ENCODE measurements at regions not wholly inside any gene's neighbourhood (a gene's known extent, or its start where the extent isn't known, plus 50 kb on each side); places are given as distances from the start of the nearest gene placed in this dataset.

DNA sequence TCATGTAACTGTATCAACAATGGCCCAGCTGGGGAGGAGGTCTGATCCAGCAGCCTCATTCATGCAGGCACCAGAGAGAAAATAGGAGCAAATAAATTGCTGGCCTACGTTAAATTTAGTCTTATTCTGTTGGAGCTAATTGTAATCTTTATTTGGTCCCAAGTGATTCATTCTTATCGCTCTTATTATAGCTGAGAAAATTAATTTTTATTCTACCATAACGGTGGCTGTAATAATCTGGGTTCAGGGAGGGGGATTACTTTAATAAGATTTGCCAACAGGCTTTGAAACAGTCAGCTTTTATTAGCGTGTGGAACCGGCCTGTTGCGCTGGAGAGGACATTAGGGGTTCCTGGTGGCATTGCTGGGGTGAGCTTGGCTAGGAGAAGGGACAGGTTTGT is 254.9 kb downstream of the AACS start (continued):
- TF ChIP-seq ZSCAN18 (CRISPR knock-in tag; IDR thresholded peaks at IDR 0.05) (no peak), TCF7 (CRISPR knock-in tag; IDR thresholded peaks at IDR 0.05; ENCODE audit: low read depth) (no peak), SMAD3 (CRISPR knock-in tag; IDR thresholded peaks at IDR 0.05; ENCODE audit: borderline replicate concordance) (no peak), ZNF512 (CRISPR knock-in tag; IDR thresholded peaks at IDR 0.05; ENCODE audit: borderline replicate concordance) (no peak), KAT7 (CRISPR knock-in tag; IDR thresholded peaks at IDR 0.05; ENCODE audit: borderline replicate concordance) (no peak)
- TF ChIP-seq, protein P1, sequence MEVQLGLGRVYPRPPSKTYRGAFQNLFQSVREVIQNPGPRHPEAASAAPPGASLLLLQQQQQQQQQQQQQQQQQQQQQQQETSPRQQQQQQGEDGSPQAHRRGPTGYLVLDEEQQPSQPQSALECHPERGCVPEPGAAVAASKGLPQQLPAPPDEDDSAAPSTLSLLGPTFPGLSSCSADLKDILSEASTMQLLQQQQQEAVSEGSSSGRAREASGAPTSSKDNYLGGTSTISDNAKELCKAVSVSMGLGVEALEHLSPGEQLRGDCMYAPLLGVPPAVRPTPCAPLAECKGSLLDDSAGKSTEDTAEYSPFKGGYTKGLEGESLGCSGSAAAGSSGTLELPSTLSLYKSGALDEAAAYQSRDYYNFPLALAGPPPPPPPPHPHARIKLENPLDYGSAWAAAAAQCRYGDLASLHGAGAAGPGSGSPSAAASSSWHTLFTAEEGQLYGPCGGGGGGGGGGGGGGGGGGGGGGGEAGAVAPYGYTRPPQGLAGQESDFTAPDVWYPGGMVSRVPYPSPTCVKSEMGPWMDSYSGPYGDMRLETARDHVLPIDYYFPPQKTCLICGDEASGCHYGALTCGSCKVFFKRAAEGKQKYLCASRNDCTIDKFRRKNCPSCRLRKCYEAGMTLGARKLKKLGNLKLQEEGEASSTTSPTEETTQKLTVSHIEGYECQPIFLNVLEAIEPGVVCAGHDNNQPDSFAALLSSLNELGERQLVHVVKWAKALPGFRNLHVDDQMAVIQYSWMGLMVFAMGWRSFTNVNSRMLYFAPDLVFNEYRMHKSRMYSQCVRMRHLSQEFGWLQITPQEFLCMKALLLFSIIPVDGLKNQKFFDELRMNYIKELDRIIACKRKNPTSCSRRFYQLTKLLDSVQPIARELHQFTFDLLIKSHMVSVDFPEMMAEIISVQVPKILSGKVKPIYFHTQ (CRISPR knock-in tag; IDR thresholded peaks at IDR 0.05): no peak

DNA sequence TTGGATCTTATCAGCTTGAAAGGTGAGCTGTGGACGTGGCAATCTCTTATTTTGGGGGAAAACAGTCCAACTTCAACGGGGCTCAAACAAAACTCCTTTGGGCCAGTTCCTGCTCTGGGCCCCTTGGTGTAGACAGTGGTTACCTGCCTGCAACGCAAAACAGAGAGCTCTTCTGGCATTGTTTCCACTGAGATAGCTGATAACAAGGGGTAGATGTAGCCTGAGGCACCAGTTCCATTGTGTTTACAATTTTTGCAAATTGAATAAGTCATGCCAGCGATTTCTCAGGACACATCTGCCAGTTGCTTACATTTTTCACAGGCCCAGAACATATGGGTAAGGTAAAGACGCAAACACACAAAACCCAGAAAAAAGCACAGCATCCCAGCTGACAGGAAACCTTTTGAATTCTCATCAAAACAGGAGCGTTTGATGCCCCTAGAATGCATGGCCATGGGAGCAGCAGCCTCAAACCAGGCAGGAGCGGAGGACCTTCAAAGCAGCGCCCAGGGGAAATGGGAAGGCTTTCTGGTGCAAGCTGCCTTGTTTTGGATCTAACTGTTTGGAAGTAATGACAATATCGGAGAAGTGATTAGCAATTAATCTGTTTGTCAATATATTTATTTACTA is 259.7 kb downstream of the AACS start:
- ATAC-seq (peak; percentile 23; the same call in 1 of the 2 replicates), DNase-seq (ENCODE audit: low spot score) (no peak)
- no peak overlapping the region for H3K4me3 Mint-ChIP-seq
- ChIA-PET POLR2A (no interaction called here), CTCF (interaction anchor here (0.5 to 4.0 kb wide), 4 partner anchors 8 to 136 kb away, joined by 3 to 17 read pairs (median 5); no protein-coding TSS in a partner anchor)
- peaks cover 28% of the 10 kb centered on the region for H3K9me3 Mint-ChIP-seq
- peaks cover 49% of the 10 kb centered on the region for H3K4me1 Mint-ChIP-seq
- H3K27ac Mint-ChIP-seq: peak overlapping the region; percentile 34; the same call in 1 of the 2 replicates
- peaks cover 3% of the 10 kb centered on the region; the same call in 1 of the 2 replicates for H3K27me3 Mint-ChIP-seq (ENCODE audit: low read depth)
- peaks cover 34% of the 10 kb centered on the region for H3K36me3 Mint-ChIP-seq
- TF ChIP-seq ELF4 (CRISPR knock-in tag; IDR thresholded peaks at IDR 0.05; ENCODE audit: low read depth) (no peak), FOXP1 (CRISPR knock-in tag; IDR thresholded peaks at IDR 0.05; ENCODE audit: borderline replicate concordance) (no peak), ESRRA (CRISPR knock-in tag; IDR thresholded peaks at IDR 0.05; ENCODE audit: borderline replicate concordance) (no peak), SMAD4 (CRISPR knock-in tag; IDR thresholded peaks at IDR 0.05) (no peak), ZBTB21 (CRISPR knock-in tag; IDR thresholded peaks at IDR 0.05; ENCODE audit: borderline replicate concordance) (no peak), TCF7 (CRISPR knock-in tag; IDR thresholded peaks at IDR 0.05; ENCODE audit: low read depth) (no peak), ZNF232 (CRISPR knock-in tag; IDR thresholded peaks at IDR 0.05) (no peak), ZNF263 (CRISPR knock-in tag; IDR thresholded peaks at IDR 0.05; ENCODE audit: low read depth) (no peak), ZNF121 (CRISPR knock-in tag; IDR thresholded peaks at IDR 0.05) (no peak), ZNF317 (CRISPR knock-in tag; IDR thresholded peaks at IDR 0.05; ENCODE audit: borderline replicate concordance, low read depth) (no peak)
- TF ChIP-seq, protein P2, sequence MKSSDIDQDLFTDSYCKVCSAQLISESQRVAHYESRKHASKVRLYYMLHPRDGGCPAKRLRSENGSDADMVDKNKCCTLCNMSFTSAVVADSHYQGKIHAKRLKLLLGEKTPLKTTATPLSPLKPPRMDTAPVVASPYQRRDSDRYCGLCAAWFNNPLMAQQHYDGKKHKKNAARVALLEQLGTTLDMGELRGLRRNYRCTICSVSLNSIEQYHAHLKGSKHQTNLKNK (CRISPR knock-in tag; IDR thresholded peaks at IDR 0.05): no peak
- TF ChIP-seq, protein P3, sequence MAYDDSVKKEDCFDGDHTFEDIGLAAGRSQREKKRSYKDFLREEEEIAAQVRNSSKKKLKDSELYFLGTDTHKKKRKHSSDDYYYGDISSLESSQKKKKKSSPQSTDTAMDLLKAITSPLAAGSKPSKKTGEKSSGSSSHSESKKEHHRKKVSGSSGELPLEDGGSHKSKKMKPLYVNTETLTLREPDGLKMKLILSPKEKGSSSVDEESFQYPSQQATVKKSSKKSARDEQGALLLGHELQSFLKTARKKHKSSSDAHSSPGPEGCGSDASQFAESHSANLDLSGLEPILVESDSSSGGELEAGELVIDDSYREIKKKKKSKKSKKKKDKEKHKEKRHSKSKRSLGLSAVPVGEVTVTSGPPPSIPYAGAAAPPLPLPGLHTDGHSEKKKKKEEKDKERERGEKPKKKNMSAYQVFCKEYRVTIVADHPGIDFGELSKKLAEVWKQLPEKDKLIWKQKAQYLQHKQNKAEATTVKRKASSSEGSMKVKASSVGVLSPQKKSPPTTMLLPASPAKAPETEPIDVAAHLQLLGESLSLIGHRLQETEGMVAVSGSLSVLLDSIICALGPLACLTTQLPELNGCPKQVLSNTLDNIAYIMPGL (CRISPR knock-in tag; IDR thresholded peaks at IDR 0.05): no peak
- TF ChIP-seq, protein P4, sequence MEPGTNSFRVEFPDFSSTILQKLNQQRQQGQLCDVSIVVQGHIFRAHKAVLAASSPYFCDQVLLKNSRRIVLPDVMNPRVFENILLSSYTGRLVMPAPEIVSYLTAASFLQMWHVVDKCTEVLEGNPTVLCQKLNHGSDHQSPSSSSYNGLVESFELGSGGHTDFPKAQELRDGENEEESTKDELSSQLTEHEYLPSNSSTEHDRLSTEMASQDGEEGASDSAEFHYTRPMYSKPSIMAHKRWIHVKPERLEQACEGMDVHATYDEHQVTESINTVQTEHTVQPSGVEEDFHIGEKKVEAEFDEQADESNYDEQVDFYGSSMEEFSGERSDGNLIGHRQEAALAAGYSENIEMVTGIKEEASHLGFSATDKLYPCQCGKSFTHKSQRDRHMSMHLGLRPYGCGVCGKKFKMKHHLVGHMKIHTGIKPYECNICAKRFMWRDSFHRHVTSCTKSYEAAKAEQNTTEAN (CRISPR knock-in tag; IDR thresholded peaks at IDR 0.05): no peak
- TF ChIP-seq, protein P5, sequence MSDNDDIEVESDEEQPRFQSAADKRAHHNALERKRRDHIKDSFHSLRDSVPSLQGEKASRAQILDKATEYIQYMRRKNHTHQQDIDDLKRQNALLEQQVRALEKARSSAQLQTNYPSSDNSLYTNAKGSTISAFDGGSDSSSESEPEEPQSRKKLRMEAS (CRISPR knock-in tag; IDR thresholded peaks at IDR 0.05): no peak
